Hematopoietic multipotent progenitor cell (in vitro differentiated cells): ENCODE measurements at regions not wholly inside any gene's neighbourhood (a gene's known extent, or its start where the extent isn't known, plus 50 kb on each side); places are given as distances from the start of the nearest gene placed in this dataset. TPM values are rescaled to one million over a fixed set of nuclear protein-coding genes. Genes with fewer than 3 reads are reported as not detected.
"Not testable (repeated sequence)": the region's sequence is repeated elsewhere in the genome, so short reads cannot be mapped to it uniquely, and the experiment has no call there.

ENCODE experiments used
- DNase-seq, 3 donors: peaks; one replicate each; pipeline ENCODE4 v3.0.0-alpha.2; 2011 to 2015; ENCODE audit warnings: low read depth in 2 of 3, low spot score in 2 of 3
- small RNA-seq: library from RNA; depleted of rRNA; stranded (forward); fragments of <200 nt; gene quantifications from one replicate; pipeline ENCODE3, GENCODE V24; 2012

DNA sequence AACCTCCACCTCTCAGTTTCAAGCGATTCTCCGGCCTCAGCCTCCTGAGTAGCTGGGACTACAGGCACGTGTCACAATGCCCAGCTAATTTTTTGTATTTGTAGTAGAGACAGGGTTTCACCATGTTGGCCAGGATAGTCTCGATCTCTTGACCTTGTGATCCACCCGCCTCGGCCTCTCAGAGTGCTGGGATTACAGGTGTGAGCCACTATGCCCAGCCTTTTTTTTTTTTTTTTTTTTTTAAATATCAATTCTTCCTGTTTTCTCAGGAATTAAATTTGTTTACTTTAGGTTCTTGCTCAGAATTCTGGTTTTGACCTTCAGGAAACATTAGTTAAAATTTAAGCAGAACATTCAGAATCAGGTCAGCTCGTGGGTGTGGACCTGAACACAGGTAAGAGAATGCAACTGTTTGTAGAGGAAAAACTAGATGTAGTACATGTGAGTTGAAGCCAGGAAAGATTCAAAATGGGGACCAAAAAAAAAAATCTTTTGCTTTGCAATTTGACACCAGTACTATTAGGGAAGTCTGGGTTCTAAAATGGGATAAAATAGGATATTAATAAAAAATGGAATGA, 65.5 kb upstream of the ERV3-1 start:
- not testable (repeated sequence) for DNase-seq

DNA sequence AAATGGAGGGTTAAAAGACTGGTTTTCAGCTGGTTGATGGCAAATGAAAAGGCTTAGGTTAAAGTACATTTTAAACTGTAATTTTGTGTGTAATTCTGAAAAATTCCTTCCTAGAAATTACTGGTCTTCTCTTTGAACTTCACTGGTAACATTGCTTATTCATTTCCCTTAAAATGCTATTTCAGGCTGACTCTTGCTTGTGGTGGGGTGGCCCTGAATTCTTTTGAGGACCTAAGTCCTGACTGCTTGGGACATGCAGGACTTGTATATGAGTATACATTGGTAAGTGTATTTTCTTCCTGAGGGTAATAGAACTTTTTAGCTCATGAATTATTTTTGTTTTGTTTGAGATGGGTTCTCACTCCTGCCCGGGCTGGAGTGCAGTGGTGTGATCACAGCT, 63.0 kb upstream of the ERV3-1 start:
- DNase-seq = not testable (repeated sequence)

GRCh38 chr7:65062566-65062965, 56.1 kb upstream of the ERV3-1 start:
- not testable (repeated sequence) for DNase-seq

- DNase-seq = not testable (repeated sequence)
Measured at GRCh38 chr7:65059247-65059646, 52.8 kb upstream of the ERV3-1 start.

Small RNA genes lying in the stretch of these regions (small RNA-seq; reads per million reads assigned to genes)
- not detected for gene AC104073.1
- gene SNORA15B-1 = not detected
- gene SNORA22C = 0.81 reads per million, percentile 19 among the genes with 10 or more reads in this experiment
